HG03108 (cell line): ENCODE measurements at regions not wholly inside any gene's neighbourhood (a gene's known extent, or its start where the extent isn't known, plus 50 kb on each side); places are given as distances from the start of the nearest gene placed in this dataset.

Source experiments
- ATAC-seq: cut with Tn5 transposase; IDR thresholded peaks from one replicate; pipeline ENCODE4 v1.9.1; 2021; ENCODE audit warnings: moderate library complexity; ENCODE audit not compliant: unreplicated experiment

- no peak for ATAC-seq
Observed at GRCh38 chr4:28723371-28723770, 1862.7 kb downstream of the STIM2 start.

GRCh38 chr4:28724239-28724638, 1863.6 kb downstream of the STIM2 start:
- no peak for ATAC-seq

- ATAC-seq, result no peak
Observed at GRCh38 chr4:28730304-28730703, 1869.7 kb downstream of the STIM2 start.

GRCh38 chr4:28744066-28744465, 1883.4 kb downstream of the STIM2 start:
- no peak for ATAC-seq

- ATAC-seq, result no peak
Observed at GRCh38 chr4:28754376-28754775, 1893.7 kb downstream of the STIM2 start.

- no peak for ATAC-seq
Observed at GRCh38 chr4:28755081-28755480, 1894.4 kb downstream of the STIM2 start.

- no peak for ATAC-seq
Observed at GRCh38 chr4:28759064-28759463, 1898.4 kb downstream of the STIM2 start.

GRCh38 chr4:28760003-28760402, 1899.4 kb downstream of the STIM2 start:
- no peak for ATAC-seq

- ATAC-seq, result no peak
Observed at GRCh38 chr4:28772066-28772465, 1911.4 kb downstream of the STIM2 start.

- no peak for ATAC-seq
Observed at GRCh38 chr4:28772788-28773187, 1912.1 kb downstream of the STIM2 start.

GRCh38 chr4:28774344-28774743, 1913.7 kb downstream of the STIM2 start:
- no peak for ATAC-seq

- no peak for ATAC-seq
Observed at GRCh38 chr4:28776004-28776403, 1915.4 kb downstream of the STIM2 start.

GRCh38 chr4:28784188-28784587, 1923.5 kb downstream of the STIM2 start:
- ATAC-seq, result no peak

GRCh38 chr4:28787947-28788346, 1927.3 kb downstream of the STIM2 start:
- ATAC-seq, result no peak

- ATAC-seq, result no peak
Observed at GRCh38 chr4:28788929-28789490, 1928.4 kb downstream of the STIM2 start.

- no peak for ATAC-seq
Observed at GRCh38 chr4:28792917-28793597, 1927.1 kb upstream of the PCDH7 start.

- ATAC-seq, result no peak
Observed at GRCh38 chr4:28799696-28800095, 1920.5 kb upstream of the PCDH7 start.

GRCh38 chr4:28811025-28811424, 1909.1 kb upstream of the PCDH7 start:
- no peak for ATAC-seq

GRCh38 chr4:28822163-28822562, 1898.0 kb upstream of the PCDH7 start:
- no peak for ATAC-seq

GRCh38 chr4:28827866-28828265, 1892.3 kb upstream of the PCDH7 start:
- no peak for ATAC-seq

- ATAC-seq, result no peak
Observed at GRCh38 chr4:28831867-28832266, 1888.3 kb upstream of the PCDH7 start.

- no peak for ATAC-seq
Observed at GRCh38 chr4:28832444-28832843, 1887.7 kb upstream of the PCDH7 start.

- ATAC-seq, result no peak
Observed at GRCh38 chr4:28834120-28834519, 1886.0 kb upstream of the PCDH7 start.
